Adrenal gland (tissue), 5 donors: ENCODE measurements at regions not wholly inside any gene's neighbourhood (a gene's known extent, or its start where the extent isn't known, plus 50 kb on each side); places are given as distances from the start of the nearest gene placed in this dataset.

Experiments
- CTCF ChIP-seq, 6 experiments: fragments of 450-650 bp in 4 of 6; fragments of 200-600 bp in 2 of 6; sonication (generic) in 1 of 6; IDR thresholded peaks; 1 replicate in 5 of 6; 2 replicates in 1 of 6; pipeline versions ENCODE4 v1.5.1 to v1.8.0; 2016 to 2021; ENCODE audit warnings: antibody characterized with exemption in 6 of 6, mild to moderate bottlenecking in 2 of 6, moderate library complexity in 1 of 6
- POLR2A ChIP-seq, 2 donors: fragments of 450-650 bp; IDR thresholded peaks; one replicate each; pipeline ENCODE4 v1.6.1; 2017; ENCODE audit warnings: antibody characterized with exemption in 2 of 2, mild to moderate bottlenecking in 2 of 2, moderate library complexity in 1 of 2
- donor health status: DM: no; HTN: no; CAD: no.

DNA sequence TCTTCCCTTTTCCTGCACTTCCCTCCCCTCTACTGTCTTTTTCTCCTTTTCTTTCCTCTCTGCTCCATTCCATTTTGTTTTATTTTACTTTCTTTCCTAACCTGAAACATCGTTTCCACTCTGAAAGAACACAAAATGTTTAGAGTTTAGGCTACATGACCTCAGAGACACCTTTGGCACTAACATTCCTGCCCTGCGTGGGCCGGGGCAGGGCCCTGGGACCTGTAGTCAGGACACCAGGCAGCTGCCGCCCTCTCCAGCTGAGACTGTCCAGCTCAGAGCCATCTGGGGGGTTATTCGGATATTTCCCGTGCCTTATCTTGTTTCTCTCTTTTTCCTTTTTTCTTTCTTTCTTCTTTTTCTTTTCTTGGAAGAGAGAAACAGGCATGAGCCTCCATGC is 58.3 kb upstream of the ERCC6L2 start:
- no peak for TF ChIP-seq CTCF (IDR thresholded peaks at IDR 0.05)
- TF ChIP-seq POLR2A (IDR thresholded peaks at IDR 0.05), result no peak
